SK-N-SH treated with all-trans-retinoic acid at 6 μM for 48 hours (cell line): ENCODE measurements at regions not wholly inside any gene's neighbourhood (a gene's known extent, or its start where the extent isn't known, plus 50 kb on each side); places are given as distances from the start of the nearest gene placed in this dataset.

Source experiments
- ARNTL ChIP-seq: fragments of 450-650 bp; formaldehyde crosslinking; IDR thresholded peaks from 2 replicates; pipeline ENCODE4 v1.5.0; 2020; ENCODE audit warnings: low read depth, mild to moderate bottlenecking, moderate library complexity, borderline replicate concordance
- BACH2 ChIP-seq: fragments of 250-450 bp; sonication (Bioruptor Pico); IDR thresholded peaks from 2 replicates; pipeline ENCODE4 v1.9.0; 2021; ENCODE audit warnings: mild to moderate bottlenecking, borderline replicate concordance
- CREB5 ChIP-seq: fragments of 250-450 bp; sonication (Bioruptor Pico); IDR thresholded peaks from 2 replicates; pipeline ENCODE4 v1.5.1; 2020; ENCODE audit warnings: low read depth, mild to moderate bottlenecking, moderate library complexity
- CSDC2 ChIP-seq: fragments of 250-450 bp; sonication (Bioruptor Pico); IDR thresholded peaks from 2 replicates; pipeline ENCODE4 v1.5.0; 2020; ENCODE audit warnings: mild to moderate bottlenecking, moderate library complexity
- CSRNP3 ChIP-seq: fragments of 250-450 bp; sonication (Bioruptor Pico); IDR thresholded peaks from 2 replicates; pipeline ENCODE4 v1.5.1; 2021; ENCODE audit warnings: mild to moderate bottlenecking, moderate library complexity
- OSR1 ChIP-seq: fragments of 250-450 bp; sonication (Bioruptor Pico); IDR thresholded peaks from 2 replicates; pipeline ENCODE4 v1.8.0; 2022; ENCODE audit warnings: moderate library complexity, mild to moderate bottlenecking, inconsistent platforms
- PPARA ChIP-seq: fragments of 250-450 bp; sonication (Bioruptor Pico); IDR thresholded peaks from 2 replicates; pipeline ENCODE4 v1.5.0; 2020; ENCODE audit warnings: mild to moderate bottlenecking, borderline replicate concordance
- SNAI2 ChIP-seq: fragments of 250-450 bp; sonication (Bioruptor Pico); IDR thresholded peaks from 2 replicates; pipeline ENCODE4 v1.5.0; 2020; ENCODE audit warnings: mild to moderate bottlenecking, moderate library complexity
- ZFP3 ChIP-seq: fragments of 250-450 bp; sonication (Bioruptor Pico); IDR thresholded peaks from 2 replicates; pipeline ENCODE4 v1.5.0; 2020; ENCODE audit warnings: mild to moderate bottlenecking, moderate library complexity
- TF ChIP-seq, protein P1 (sequence below): fragments of 250-450 bp; sonication (Bioruptor Pico); IDR thresholded peaks from 2 replicates; pipeline ENCODE4 v1.8.0; 2020; ENCODE audit warnings: mild to moderate bottlenecking, moderate library complexity, borderline replicate concordance

DNA sequence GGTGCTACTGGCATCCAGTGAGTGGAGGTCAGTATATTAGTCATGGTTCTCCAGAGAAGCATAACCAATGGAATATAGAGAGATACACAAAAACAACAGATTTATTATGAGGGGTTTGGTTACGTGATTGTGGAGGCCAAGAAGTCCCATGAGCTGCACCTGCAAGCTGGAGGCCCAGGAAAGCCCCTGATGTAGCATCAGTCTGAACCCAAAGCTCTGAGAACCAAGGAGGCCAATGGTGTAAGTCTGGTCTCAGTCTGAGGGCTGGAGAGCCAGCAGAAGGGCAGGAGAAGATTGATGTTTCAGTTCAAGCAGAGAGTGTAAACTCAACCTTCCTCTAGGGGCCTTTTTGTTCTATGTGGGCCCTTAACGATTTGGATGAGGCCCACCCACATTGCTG lies 144.1 kb downstream of the KLF13 start:
- no peak for TF ChIP-seq ZFP3 (CRISPR knock-in tag)
- TF ChIP-seq BACH2 (CRISPR knock-in tag), result no peak
- TF ChIP-seq PPARA, result no peak
- TF ChIP-seq, protein P1, sequence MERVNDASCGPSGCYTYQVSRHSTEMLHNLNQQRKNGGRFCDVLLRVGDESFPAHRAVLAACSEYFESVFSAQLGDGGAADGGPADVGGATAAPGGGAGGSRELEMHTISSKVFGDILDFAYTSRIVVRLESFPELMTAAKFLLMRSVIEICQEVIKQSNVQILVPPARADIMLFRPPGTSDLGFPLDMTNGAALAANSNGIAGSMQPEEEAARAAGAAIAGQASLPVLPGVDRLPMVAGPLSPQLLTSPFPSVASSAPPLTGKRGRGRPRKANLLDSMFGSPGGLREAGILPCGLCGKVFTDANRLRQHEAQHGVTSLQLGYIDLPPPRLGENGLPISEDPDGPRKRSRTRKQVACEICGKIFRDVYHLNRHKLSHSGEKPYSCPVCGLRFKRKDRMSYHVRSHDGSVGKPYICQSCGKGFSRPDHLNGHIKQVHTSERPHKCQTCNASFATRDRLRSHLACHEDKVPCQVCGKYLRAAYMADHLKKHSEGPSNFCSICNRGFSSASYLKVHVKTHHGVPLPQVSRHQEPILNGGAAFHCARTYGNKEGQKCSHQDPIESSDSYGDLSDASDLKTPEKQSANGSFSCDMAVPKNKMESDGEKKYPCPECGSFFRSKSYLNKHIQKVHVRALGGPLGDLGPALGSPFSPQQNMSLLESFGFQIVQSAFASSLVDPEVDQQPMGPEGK (CRISPR knock-in tag), result no peak
- TF ChIP-seq SNAI2 (CRISPR knock-in tag), result no peak
- TF ChIP-seq OSR1, result no peak
- no peak for TF ChIP-seq CSDC2
- no peak for TF ChIP-seq CREB5
- no peak for TF ChIP-seq ARNTL (CRISPR knock-in tag)
- TF ChIP-seq CSRNP3 (CRISPR knock-in tag), result no peak
